KBM-7 (cell line): ENCODE measurements at regions not wholly inside any gene's neighbourhood (a gene's known extent, or its start where the extent isn't known, plus 50 kb on each side); places are given as distances from the start of the nearest gene placed in this dataset.

Source experiments
- DNase-seq: peaks from one replicate; pipeline ENCODE4 v3.0.0-alpha.2; 2015
- in situ Hi-C: fragments of 300-500 bp; cut with MboI; formaldehyde crosslinking; loops from 2 replicates; pipeline ENCODE4 v1.14.3; 2020; ENCODE audit warnings: low sequenced_read_pairs, low pct_unique_long_range_greater_than_20kb, mixed read lengths

- in situ Hi-C loops, result no loop called here
These were observed 155.8 kb upstream of the FAT4 start for GRCh38 chr4:125159001-125159400.

GRCh38 chr4:125155251-125155650 lies 159.5 kb upstream of the FAT4 start:
- in situ Hi-C loops, result no loop called here
- DNase-seq, result no peak

More at GRCh38 chr4:125159001-125159400, 155.8 kb upstream of the FAT4 start:
- DNase-seq, result no peak

DNA sequence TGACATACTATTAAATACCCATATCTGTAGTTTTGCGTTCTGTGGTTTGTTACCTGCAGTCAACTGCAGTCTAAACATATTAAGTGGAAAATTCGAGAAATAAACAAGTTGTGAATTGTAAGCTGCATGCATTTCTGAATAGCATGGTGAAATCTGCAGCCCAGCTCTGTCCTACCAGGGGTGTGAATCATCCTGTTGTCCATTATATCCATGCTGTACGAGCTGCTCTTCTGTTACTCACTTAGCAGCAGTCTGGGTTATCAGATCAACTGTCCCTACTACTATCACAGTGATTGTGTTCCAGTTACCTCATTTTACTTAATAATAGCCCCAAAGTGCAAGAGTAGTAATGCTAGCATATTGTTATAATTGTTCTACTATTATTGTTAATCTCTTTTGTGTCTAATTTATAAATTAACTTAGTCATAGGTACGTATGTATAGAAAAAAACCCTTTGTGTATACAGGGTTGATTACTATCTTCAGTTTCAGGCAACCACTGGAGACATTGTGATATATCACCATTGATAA lies 173.7 kb upstream of the FAT4 start:
- in situ Hi-C loops, result no loop called here
- no peak for DNase-seq

DNA sequence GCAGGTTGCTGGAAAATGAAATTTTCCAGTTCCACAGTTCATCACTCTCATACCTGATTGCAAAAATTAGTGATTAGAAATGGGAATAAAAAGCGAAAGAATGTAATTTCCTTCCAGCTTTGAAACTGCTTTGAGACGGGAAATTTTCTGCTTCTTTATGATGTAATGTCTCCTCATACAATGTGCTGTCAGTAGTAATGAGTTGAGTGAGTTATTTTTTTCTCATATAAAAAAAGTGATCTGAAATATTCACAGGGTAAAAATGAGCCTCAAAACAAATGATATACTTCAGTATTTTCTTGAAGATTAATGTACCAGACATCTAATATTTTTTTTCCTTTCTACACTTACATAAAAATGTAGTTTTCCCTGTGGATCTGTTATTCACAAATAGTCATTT lies 179.1 kb upstream of the FAT4 start:
- no peak for DNase-seq
- in situ Hi-C loops, result no loop called here

- no peak for DNase-seq
- in situ Hi-C loops, result no loop called here
These were observed 182.0 kb upstream of the FAT4 start for GRCh38 chr4:125132729-125133128.

GRCh38 chr4:125131891-125132680 lies 182.7 kb upstream of the FAT4 start:
- in situ Hi-C loops, result no loop called here
- no peak for DNase-seq

- in situ Hi-C loops, result no loop called here
- no peak for DNase-seq
These were observed 189.5 kb upstream of the FAT4 start for GRCh38 chr4:125125276-125125675.

- in situ Hi-C loops, result no loop called here
- no peak for DNase-seq
These were observed 191.1 kb upstream of the FAT4 start for GRCh38 chr4:125123570-125124109.

DNA sequence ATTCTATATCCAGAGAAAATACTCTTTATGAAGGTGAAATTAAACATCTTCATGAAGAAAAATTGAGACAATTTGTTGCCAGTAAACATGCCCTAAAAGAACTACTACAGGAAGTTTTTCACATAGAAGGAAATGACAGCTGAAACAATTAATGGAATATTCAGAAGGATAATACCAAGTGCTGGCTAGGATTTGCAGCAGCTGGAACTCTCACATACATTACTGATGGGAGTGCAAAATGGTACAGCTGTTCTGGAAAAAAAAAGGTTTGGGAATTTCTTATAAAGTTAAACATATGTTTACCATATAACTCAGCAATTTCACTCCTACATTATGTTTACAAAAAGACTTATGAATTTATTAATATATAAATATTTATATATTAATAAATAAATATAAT lies 193.2 kb upstream of the FAT4 start:
- DNase-seq, result no peak
- in situ Hi-C loops, result no loop called here

DNA sequence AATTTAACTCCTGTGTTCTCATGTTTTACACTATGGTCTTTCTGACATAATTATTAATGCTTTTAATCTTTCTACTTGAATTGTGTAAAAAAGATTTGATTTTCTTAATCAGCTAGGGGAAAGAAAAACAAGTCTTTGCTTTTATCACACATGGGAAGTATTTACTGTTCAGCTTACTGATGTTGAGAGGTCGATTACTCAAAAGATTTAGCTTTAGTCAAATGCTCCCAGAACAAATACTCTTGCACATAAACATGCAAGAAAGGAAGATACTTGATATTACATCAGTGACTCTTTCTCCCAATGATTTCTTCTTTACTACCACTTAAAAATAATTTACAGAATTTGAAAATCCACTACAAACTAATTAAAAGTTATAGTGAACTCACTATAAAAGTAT lies 198.3 kb upstream of the FAT4 start:
- in situ Hi-C loops, result no loop called here
- DNase-seq, result no peak

DNA sequence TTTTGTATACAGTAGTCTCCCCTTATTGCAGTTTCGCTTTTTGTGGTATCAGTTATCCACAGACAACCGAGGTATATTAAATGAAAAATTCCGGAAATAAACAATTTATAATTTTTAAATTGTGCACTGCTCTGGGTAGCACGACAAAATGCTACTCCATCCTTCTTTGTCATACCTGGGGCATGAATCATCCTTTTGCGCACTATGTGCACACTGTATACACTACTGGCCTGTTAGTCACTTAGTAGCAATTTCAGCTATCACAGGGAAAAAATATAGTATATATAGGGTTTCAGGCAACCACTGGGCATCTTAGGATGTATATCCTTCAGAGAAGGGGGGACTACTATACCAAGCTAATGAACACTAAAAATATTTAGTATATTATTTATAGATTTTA lies 198.8 kb upstream of the FAT4 start:
- no peak for DNase-seq
- in situ Hi-C loops, result no loop called here

DNA sequence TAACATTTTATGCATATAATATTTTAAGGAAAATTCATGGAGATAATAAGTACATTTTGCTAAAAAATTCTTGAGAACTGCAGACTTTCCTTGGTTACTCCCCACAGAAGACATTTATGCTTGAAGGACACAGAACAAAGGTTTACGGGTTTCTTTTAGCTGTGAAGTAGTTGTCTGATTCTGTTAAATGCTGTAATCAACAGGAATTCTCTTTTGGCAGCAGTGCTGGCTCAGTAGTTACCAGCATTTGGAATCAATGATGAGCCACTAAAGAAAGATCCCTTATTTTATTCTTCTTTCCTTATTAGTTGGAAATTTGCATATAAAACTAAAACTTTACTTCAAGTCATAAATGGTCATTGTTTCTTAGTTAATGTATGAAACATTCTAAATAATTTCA lies 199.3 kb upstream of the FAT4 start:
- in situ Hi-C loops, result no loop called here
- DNase-seq, result no peak

GRCh38 chr4:125112536-125112935 lies 202.2 kb upstream of the FAT4 start:
- no peak for DNase-seq
- in situ Hi-C loops, result no loop called here

DNA sequence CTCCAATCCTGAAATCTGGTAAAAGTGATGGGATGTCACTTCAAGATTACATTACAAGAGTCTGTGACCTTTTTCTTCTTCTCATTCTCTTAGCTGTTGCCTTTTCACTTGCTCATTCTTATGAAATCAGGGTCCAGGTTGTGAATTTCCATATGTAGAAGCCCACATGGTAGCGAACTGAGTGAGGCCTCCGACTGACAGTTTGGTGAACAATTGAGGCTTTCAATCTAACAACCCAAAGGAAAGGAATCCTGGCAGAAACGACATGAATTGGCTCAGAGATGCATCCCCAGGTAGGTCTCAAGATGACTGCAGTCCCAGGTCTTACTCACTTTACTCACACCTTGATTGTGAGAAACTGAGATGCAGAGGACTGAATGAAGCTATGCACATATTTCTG lies 203.4 kb upstream of the FAT4 start:
- in situ Hi-C loops, result no loop called here
- DNase-seq, result no peak

GRCh38 chr4:125105561-125105960 lies 209.2 kb upstream of the FAT4 start:
- in situ Hi-C loops, result no loop called here
- no peak for DNase-seq

DNA sequence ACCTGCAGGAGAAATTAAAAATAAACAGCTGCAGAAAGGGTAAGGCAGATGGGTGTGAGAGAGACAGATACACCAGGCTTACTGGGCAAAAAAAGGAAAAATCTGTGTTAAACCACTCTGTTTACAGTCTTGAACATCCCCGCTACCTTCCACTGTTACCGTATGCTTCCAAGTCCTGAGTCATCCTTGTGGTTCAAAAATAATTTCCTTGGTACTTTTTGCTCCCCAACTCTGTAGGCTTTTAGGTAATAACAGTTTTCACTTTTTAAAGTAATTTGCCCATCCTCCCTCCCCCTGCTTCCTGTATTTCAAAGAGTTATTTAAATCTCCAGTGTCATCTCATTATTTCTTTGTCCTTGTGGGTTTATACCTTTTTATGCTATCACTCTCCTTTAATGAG lies 210.1 kb upstream of the FAT4 start:
- in situ Hi-C loops, result no loop called here
- no peak for DNase-seq

GRCh38 chr4:125101719-125102118 lies 213.0 kb upstream of the FAT4 start:
- in situ Hi-C loops, result no loop called here
- no peak for DNase-seq

GRCh38 chr4:125097729-125098128 lies 217.0 kb upstream of the FAT4 start:
- no peak for DNase-seq
- in situ Hi-C loops, result no loop called here

DNA sequence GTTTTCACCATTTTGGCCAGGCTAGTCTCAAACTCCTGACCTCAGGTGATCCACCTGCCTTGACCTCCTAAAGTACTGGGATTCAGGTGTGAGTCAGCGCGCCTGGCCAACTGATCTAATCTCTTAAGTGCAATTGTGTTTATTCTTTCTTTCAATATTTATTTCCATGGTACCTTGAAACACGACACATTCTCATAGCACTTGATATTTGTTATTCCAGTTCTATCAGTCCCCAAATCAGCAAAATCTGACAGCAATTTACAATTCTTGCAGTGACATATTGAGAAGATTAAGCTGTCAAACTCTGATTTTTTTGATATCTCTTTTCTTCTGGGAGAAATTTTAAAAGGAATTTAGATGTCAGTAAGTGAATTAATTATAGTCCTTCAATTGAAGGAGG lies 218.1 kb upstream of the FAT4 start:
- DNase-seq, result no peak
- in situ Hi-C loops, result no loop called here

- DNase-seq, result no peak
- in situ Hi-C loops, result no loop called here
These were observed 223.2 kb upstream of the FAT4 start for GRCh38 chr4:125091541-125091940.

- in situ Hi-C loops, result no loop called here
- DNase-seq, result no peak
These were observed 223.7 kb upstream of the FAT4 start for GRCh38 chr4:125091101-125091500.
